ENCODE measurements at regions not wholly inside any gene's neighbourhood (a gene's known extent, or its start where the extent isn't known, plus 50 kb on each side); places are given as distances from the start of the nearest gene placed in this dataset.

DNA sequence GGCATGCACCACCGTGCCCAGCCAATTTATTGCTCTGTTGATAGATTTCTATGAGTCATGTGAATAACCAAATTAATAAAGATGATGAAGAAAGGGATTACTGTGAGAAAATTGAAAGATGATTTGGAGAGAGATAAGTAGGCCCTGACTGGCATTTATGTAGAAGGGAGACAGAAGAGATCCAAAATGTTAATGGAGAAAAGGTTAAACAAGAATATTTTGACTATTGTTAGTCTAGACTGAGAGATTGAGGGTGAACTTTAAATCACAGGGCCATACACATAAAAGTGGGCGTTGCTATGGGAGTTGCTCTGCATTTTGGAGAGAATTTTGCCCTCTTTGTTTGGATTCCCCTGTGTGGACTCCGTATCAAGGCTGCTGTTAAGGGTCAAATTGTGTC lies 68.9 kb upstream of the SCAF8 start:
- H2AFZ ChIP-seq (ENCODE audit: low read depth, low read length, severe bottlenecking) = no peak overlapping the region
- H3K9me3 ChIP-seq (ENCODE audit: insufficient read depth, low read length) = no peaks in the 10 kb centered on the region
- H3K79me2 ChIP-seq (ENCODE audit: insufficient read depth, low read length) = no peaks in the 10 kb centered on the region
- H3K36me3 ChIP-seq (ENCODE audit: low read length) = no peaks in the 10 kb centered on the region
- TF ChIP-seq, protein P1, sequence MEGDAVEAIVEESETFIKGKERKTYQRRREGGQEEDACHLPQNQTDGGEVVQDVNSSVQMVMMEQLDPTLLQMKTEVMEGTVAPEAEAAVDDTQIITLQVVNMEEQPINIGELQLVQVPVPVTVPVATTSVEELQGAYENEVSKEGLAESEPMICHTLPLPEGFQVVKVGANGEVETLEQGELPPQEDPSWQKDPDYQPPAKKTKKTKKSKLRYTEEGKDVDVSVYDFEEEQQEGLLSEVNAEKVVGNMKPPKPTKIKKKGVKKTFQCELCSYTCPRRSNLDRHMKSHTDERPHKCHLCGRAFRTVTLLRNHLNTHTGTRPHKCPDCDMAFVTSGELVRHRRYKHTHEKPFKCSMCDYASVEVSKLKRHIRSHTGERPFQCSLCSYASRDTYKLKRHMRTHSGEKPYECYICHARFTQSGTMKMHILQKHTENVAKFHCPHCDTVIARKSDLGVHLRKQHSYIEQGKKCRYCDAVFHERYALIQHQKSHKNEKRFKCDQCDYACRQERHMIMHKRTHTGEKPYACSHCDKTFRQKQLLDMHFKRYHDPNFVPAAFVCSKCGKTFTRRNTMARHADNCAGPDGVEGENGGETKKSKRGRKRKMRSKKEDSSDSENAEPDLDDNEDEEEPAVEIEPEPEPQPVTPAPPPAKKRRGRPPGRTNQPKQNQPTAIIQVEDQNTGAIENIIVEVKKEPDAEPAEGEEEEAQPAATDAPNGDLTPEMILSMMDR (IDR thresholded peaks at IDR 0.05; ENCODE audit: insufficient read depth, low read length, poor library complexity, severe bottlenecking) = no peak
- TF ChIP-seq EZH2phosphoT487 (conservative IDR thresholded peaks at IDR 0.05; ENCODE audit: low read length) = no peak
- no peaks in the 10 kb centered on the region for H3K9me2 ChIP-seq (replicated peaks; ENCODE audit: insufficient read depth, low read length)
- no peak overlapping the region for H3K27ac ChIP-seq (ENCODE audit: low read depth, low read length)
- H3F3A ChIP-seq (ENCODE audit: insufficient read depth) = no peaks in the 10 kb centered on the region
- H3K27me3 ChIP-seq (ENCODE audit: low read length) = no peaks in the 10 kb centered on the region
- H4K20me1 ChIP-seq (ENCODE audit: low read depth, low read length) = no peaks in the 10 kb centered on the region
- no peak overlapping the region for H3K9ac ChIP-seq (ENCODE audit: low read length)
- no peak overlapping the region for H3K4me2 ChIP-seq (ENCODE audit: low read depth, low read length, poor library complexity, severe bottlenecking)
- no peak overlapping the region for H3K4me3 ChIP-seq (ENCODE audit: insufficient read depth, low read length, poor library complexity, severe bottlenecking)

- Histone ChIP-seq H3K9me3 (ENCODE audit: insufficient read depth, low read length) (no peaks in the 10 kb centered on the region), H4K20me1 (ENCODE audit: low read depth, low read length) (no peaks in the 10 kb centered on the region), H3K9me2 (replicated peaks; ENCODE audit: insufficient read depth, low read length) (no peaks in the 10 kb centered on the region), H3K79me2 (ENCODE audit: insufficient read depth, low read length) (no peaks in the 10 kb centered on the region), H3F3A (ENCODE audit: insufficient read depth) (no peaks in the 10 kb centered on the region), H3K36me3 (ENCODE audit: low read length) (no peaks in the 10 kb centered on the region), H3K9ac (ENCODE audit: low read length) (no peak overlapping the region), H3K27me3 (ENCODE audit: low read length) (no peaks in the 10 kb centered on the region), H3K4me2 (ENCODE audit: low read depth, low read length, poor library complexity, severe bottlenecking) (no peak overlapping the region), H2AFZ (ENCODE audit: low read depth, low read length, severe bottlenecking) (no peak overlapping the region), H3K4me3 (ENCODE audit: insufficient read depth, low read length, poor library complexity, severe bottlenecking) (no peak overlapping the region), H3K27ac (ENCODE audit: low read depth, low read length) (no peak overlapping the region)
- TF ChIP-seq, protein P1 (IDR thresholded peaks at IDR 0.05; ENCODE audit: insufficient read depth, low read length, poor library complexity, severe bottlenecking) = no peak
Measured at GRCh38 chr6:154668156-154668555, 65.1 kb upstream of the SCAF8 start.

DNA sequence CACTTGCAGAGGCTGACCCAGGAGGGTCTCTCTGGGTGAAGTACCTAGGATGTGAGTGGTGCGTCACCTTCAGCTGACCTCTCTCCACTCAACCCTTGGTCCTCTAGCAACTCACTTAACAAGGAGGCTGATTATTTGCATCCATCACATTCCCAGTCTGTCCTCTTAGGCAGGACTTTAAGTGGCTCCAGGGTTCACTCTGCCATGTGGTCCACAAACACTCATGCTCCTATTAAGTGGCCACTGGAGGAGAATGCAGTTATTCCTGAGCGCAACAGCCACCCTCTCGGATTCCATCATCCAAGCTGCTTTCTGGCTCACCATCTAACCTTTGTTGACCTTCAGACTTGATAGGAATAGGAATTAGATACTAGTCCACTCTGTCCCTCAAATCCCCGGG lies 61.1 kb upstream of the SCAF8 start:
- H3K4me2 ChIP-seq (ENCODE audit: low read depth, low read length, poor library complexity, severe bottlenecking) = no peak overlapping the region
- no peaks in the 10 kb centered on the region for H3K36me3 ChIP-seq (ENCODE audit: low read length)
- H2AFZ ChIP-seq (ENCODE audit: low read depth, low read length, severe bottlenecking) = no peak overlapping the region
- no peak for TF ChIP-seq EZH2phosphoT487 (conservative IDR thresholded peaks at IDR 0.05; ENCODE audit: low read length)
- TF ChIP-seq, protein P1 (IDR thresholded peaks at IDR 0.05; ENCODE audit: insufficient read depth, low read length, poor library complexity, severe bottlenecking) = no peak
- H3K9ac ChIP-seq (ENCODE audit: low read length) = no peak overlapping the region
- H3K79me2 ChIP-seq (ENCODE audit: insufficient read depth, low read length) = no peaks in the 10 kb centered on the region
- no peak overlapping the region for H3K4me3 ChIP-seq (ENCODE audit: insufficient read depth, low read length, poor library complexity, severe bottlenecking)
- H3K27ac ChIP-seq (ENCODE audit: low read depth, low read length) = no peak overlapping the region
- H3K27me3 ChIP-seq (ENCODE audit: low read length) = no peaks in the 10 kb centered on the region
- no peaks in the 10 kb centered on the region for H3F3A ChIP-seq (ENCODE audit: insufficient read depth)
- H3K9me3 ChIP-seq (ENCODE audit: insufficient read depth, low read length) = no peaks in the 10 kb centered on the region
- H4K20me1 ChIP-seq (ENCODE audit: low read depth, low read length) = no peaks in the 10 kb centered on the region
- no peaks in the 10 kb centered on the region for H3K9me2 ChIP-seq (replicated peaks; ENCODE audit: insufficient read depth, low read length)

DNA sequence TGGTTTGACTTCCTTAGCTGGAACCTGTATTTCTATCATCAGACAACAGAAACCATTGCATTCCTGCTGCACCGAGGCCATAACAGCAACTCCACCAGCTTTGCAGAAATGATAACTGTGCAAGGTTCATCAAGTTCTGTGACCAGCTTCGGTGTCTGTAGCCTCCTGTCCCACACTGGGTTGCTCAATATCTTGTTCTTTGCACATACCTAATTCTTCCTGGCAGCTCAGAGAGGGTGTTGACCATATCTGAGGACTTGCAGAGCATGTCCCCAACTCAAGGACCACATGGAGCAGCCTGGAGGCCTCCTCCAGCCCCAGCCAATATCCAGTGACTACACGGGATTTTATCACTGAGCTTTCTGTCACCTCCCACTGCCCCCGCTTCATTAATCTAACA lies 59.3 kb upstream of the SCAF8 start:
- no peaks in the 10 kb centered on the region for H3F3A ChIP-seq (ENCODE audit: insufficient read depth)
- no peak overlapping the region for H2AFZ ChIP-seq (ENCODE audit: low read depth, low read length, severe bottlenecking)
- no peak overlapping the region for H3K4me3 ChIP-seq (ENCODE audit: insufficient read depth, low read length, poor library complexity, severe bottlenecking)
- no peak overlapping the region for H3K27ac ChIP-seq (ENCODE audit: low read depth, low read length)
- no peak overlapping the region for H3K4me2 ChIP-seq (ENCODE audit: low read depth, low read length, poor library complexity, severe bottlenecking)
- H4K20me1 ChIP-seq (ENCODE audit: low read depth, low read length) = no peaks in the 10 kb centered on the region
- TF ChIP-seq, protein P1 (IDR thresholded peaks at IDR 0.05; ENCODE audit: insufficient read depth, low read length, poor library complexity, severe bottlenecking) = no peak
- no peak for TF ChIP-seq EZH2phosphoT487 (conservative IDR thresholded peaks at IDR 0.05; ENCODE audit: low read length)
- no peaks in the 10 kb centered on the region for H3K9me2 ChIP-seq (replicated peaks; ENCODE audit: insufficient read depth, low read length)
- no peaks in the 10 kb centered on the region for H3K27me3 ChIP-seq (ENCODE audit: low read length)
- no peaks in the 10 kb centered on the region for H3K9me3 ChIP-seq (ENCODE audit: insufficient read depth, low read length)
- no peaks in the 10 kb centered on the region for H3K36me3 ChIP-seq (ENCODE audit: low read length)
- H3K79me2 ChIP-seq (ENCODE audit: insufficient read depth, low read length) = no peaks in the 10 kb centered on the region
- H3K9ac ChIP-seq (ENCODE audit: low read length) = no peak overlapping the region
